NCI-H1092 (cell line): ENCODE measurements at regions not wholly inside any gene's neighbourhood (a gene's known extent, or its start where the extent isn't known, plus 50 kb on each side); places are given as distances from the start of the nearest gene placed in this dataset.

ENCODE experiments used
- DNase-seq: peaks from one replicate; lab custom pipeline; 2025; lab: John Stamatoyannopoulos, UW

GRCh38 chr12:107978201-107978600, 150.9 kb upstream of the WSCD2 start:
- no peak for DNase-seq

- DNase-seq: no peak
Observed at GRCh38 chr12:107978641-107979040, 150.4 kb upstream of the WSCD2 start.

GRCh38 chr12:107983756-107984472, 145.2 kb upstream of the WSCD2 start:
- no peak for DNase-seq

GRCh38 chr12:107984973-107985372, 144.1 kb upstream of the WSCD2 start:
- DNase-seq: no peak

GRCh38 chr12:107986183-107986582, 142.9 kb upstream of the WSCD2 start:
- no peak for DNase-seq

- DNase-seq: no peak
Observed at GRCh38 chr12:107990325-107990724, 138.8 kb upstream of the WSCD2 start.

GRCh38 chr12:107992029-107992428, 137.1 kb upstream of the WSCD2 start:
- no peak for DNase-seq

GRCh38 chr12:107992870-107993451, 136.1 kb upstream of the WSCD2 start:
- peak; percentile 19 for DNase-seq

GRCh38 chr12:107998863-107999262, 130.2 kb upstream of the WSCD2 start:
- DNase-seq: no peak

- DNase-seq: peak; percentile 89
Observed at GRCh38 chr12:108000111-108000510, 129.0 kb upstream of the WSCD2 start.

- DNase-seq: peak; percentile 15
Observed at GRCh38 chr12:108004319-108004718, 124.8 kb upstream of the WSCD2 start.

GRCh38 chr12:108008163-108008905, 120.8 kb upstream of the WSCD2 start:
- DNase-seq: no peak

GRCh38 chr12:108009442-108010070, 119.5 kb upstream of the WSCD2 start:
- no peak for DNase-seq

- no peak for DNase-seq
Observed at GRCh38 chr12:108016022-108016564, 113.0 kb upstream of the WSCD2 start.

- DNase-seq: no peak
Observed at GRCh38 chr12:108017472-108018057, 111.5 kb upstream of the WSCD2 start.

- no peak for DNase-seq
Observed at GRCh38 chr12:108019862-108020261, 109.2 kb upstream of the WSCD2 start.

GRCh38 chr12:108021141-108021540, 107.9 kb upstream of the WSCD2 start:
- DNase-seq: no peak

- DNase-seq: no peak
Observed at GRCh38 chr12:108021949-108022522, 107.1 kb upstream of the WSCD2 start.

GRCh38 chr12:108029051-108029835, 99.8 kb upstream of the WSCD2 start:
- no peak for DNase-seq

GRCh38 chr12:108033090-108033489, 96.0 kb upstream of the WSCD2 start:
- DNase-seq: no peak

GRCh38 chr12:108035372-108035771, 93.7 kb upstream of the WSCD2 start:
- DNase-seq: no peak
